ENCODE measurements at regions not wholly inside any gene's neighbourhood (a gene's known extent, or its start where the extent isn't known, plus 50 kb on each side); places are given as distances from the start of the nearest gene placed in this dataset.

GRCh38 chr20:56865055-56865454 lies 235.9 kb downstream of the TFAP2C start:
- TF ChIP-seq CTCF (conservative IDR thresholded peaks at IDR 0.05; ENCODE audit: low read depth, low read length) = no peak
- TF ChIP-seq EZH2 (IDR thresholded peaks at IDR 0.05; ENCODE audit: borderline replicate concordance, low read depth, low read length, poor library complexity, severe bottlenecking) = no peak
